ENCODE measurements at regions not wholly inside any gene's neighbourhood (a gene's known extent, or its start where the extent isn't known, plus 50 kb on each side); places are given as distances from the start of the nearest gene placed in this dataset.
A peak's percentile ranks its signal among the peaks of the same experiment; 100 is the strongest.

GRCh38 chr21:14688936-14689335, 142.8 kb upstream of the SAMSN1 start:
- H3K27ac Mint-ChIP-seq (ENCODE audit: unreplicated experiment): peak overlapping the region; percentile 7

GRCh38 chr21:14688412-14688811, 142.3 kb upstream of the SAMSN1 start:
- TF ChIP-seq CTCF (IDR thresholded peaks at IDR 0.05; ENCODE audit: partially characterized antibody, unreplicated experiment): no peak
- peaks cover 3% of the 10 kb centered on the region for H3K27me3 Mint-ChIP-seq (ENCODE audit: unreplicated experiment)
- H3K4me3 Mint-ChIP-seq (ENCODE audit: unreplicated experiment): no peak overlapping the region
- H3K27ac Mint-ChIP-seq (ENCODE audit: unreplicated experiment): no peak overlapping the region
- DNase-seq: no peak
- H3K4me1 Mint-ChIP-seq (ENCODE audit: low read depth, unreplicated experiment): peaks cover 17% of the 10 kb centered on the region
- H3K9me3 Mint-ChIP-seq (ENCODE audit: unreplicated experiment): no peaks in the 10 kb centered on the region
- H3K36me3 Mint-ChIP-seq (ENCODE audit: unreplicated experiment): peaks cover 4% of the 10 kb centered on the region

More at GRCh38 chr21:14688936-14689335, 142.8 kb upstream of the SAMSN1 start:
- DNase-seq: no peak
- peaks cover 17% of the 10 kb centered on the region for H3K4me1 Mint-ChIP-seq (ENCODE audit: low read depth, unreplicated experiment)
- TF ChIP-seq CTCF (IDR thresholded peaks at IDR 0.05; ENCODE audit: partially characterized antibody, unreplicated experiment): no peak
- H3K9me3 Mint-ChIP-seq (ENCODE audit: unreplicated experiment): no peaks in the 10 kb centered on the region
- no peak overlapping the region for H3K4me3 Mint-ChIP-seq (ENCODE audit: unreplicated experiment)
- peaks cover 4% of the 10 kb centered on the region for H3K36me3 Mint-ChIP-seq (ENCODE audit: unreplicated experiment)
- peaks cover 2% of the 10 kb centered on the region for H3K27me3 Mint-ChIP-seq (ENCODE audit: unreplicated experiment)

- Mint-ChIP-seq H3K9me3 (ENCODE audit: unreplicated experiment) (no peaks in the 10 kb centered on the region), H3K4me3 (ENCODE audit: unreplicated experiment) (no peak overlapping the region), H3K27ac (ENCODE audit: unreplicated experiment) (no peak overlapping the region), H3K4me1 (ENCODE audit: low read depth, unreplicated experiment) (peaks cover 17% of the 10 kb centered on the region), H3K36me3 (ENCODE audit: unreplicated experiment) (peaks cover 4% of the 10 kb centered on the region), H3K27me3 (ENCODE audit: unreplicated experiment) (peaks cover 4% of the 10 kb centered on the region)
- no peak for TF ChIP-seq CTCF (IDR thresholded peaks at IDR 0.05; ENCODE audit: partially characterized antibody, unreplicated experiment)
- DNase-seq: no peak
These were observed 141.1 kb upstream of the SAMSN1 start for GRCh38 chr21:14687268-14687625.

- Mint-ChIP-seq H3K4me3 (ENCODE audit: unreplicated experiment) (no peak overlapping the region), H3K9me3 (ENCODE audit: unreplicated experiment) (no peaks in the 10 kb centered on the region), H3K4me1 (ENCODE audit: low read depth, unreplicated experiment) (peaks cover 12% of the 10 kb centered on the region), H3K27ac (ENCODE audit: unreplicated experiment) (no peak overlapping the region), H3K27me3 (ENCODE audit: unreplicated experiment) (peaks cover 4% of the 10 kb centered on the region), H3K36me3 (ENCODE audit: unreplicated experiment) (peaks cover 4% of the 10 kb centered on the region)
- TF ChIP-seq CTCF (IDR thresholded peaks at IDR 0.05; ENCODE audit: partially characterized antibody, unreplicated experiment): no peak
- DNase-seq: no peak
These were observed 140.6 kb upstream of the SAMSN1 start for GRCh38 chr21:14686466-14687267.

- H3K36me3 Mint-ChIP-seq (ENCODE audit: unreplicated experiment): peaks cover 4% of the 10 kb centered on the region
These were observed 139.5 kb upstream of the SAMSN1 start for GRCh38 chr21:14685568-14685967.

More at GRCh38 chr21:14685568-14685967, 139.5 kb upstream of the SAMSN1 start:
- DNase-seq: no peak
- H3K27ac Mint-ChIP-seq (ENCODE audit: unreplicated experiment): no peak overlapping the region
- no peak for TF ChIP-seq CTCF (IDR thresholded peaks at IDR 0.05; ENCODE audit: partially characterized antibody, unreplicated experiment)
- H3K9me3 Mint-ChIP-seq (ENCODE audit: unreplicated experiment): no peaks in the 10 kb centered on the region
- peaks cover 10% of the 10 kb centered on the region for H3K4me1 Mint-ChIP-seq (ENCODE audit: low read depth, unreplicated experiment)
- H3K4me3 Mint-ChIP-seq (ENCODE audit: unreplicated experiment): no peak overlapping the region
- peaks cover 4% of the 10 kb centered on the region for H3K27me3 Mint-ChIP-seq (ENCODE audit: unreplicated experiment)
